Thymus (tissue), 11 donors: ENCODE measurements at regions not wholly inside any gene's neighbourhood (a gene's known extent, or its start where the extent isn't known, plus 50 kb on each side); places are given as distances from the start of the nearest gene placed in this dataset.

Experiments used
- DNase-seq, 9 donors: peaks; one replicate each; pipeline ENCODE4 v3.0.0-alpha.2; 2013; ENCODE audit warnings: low spot score in 9 of 9, low read depth in 6 of 9, missing footprints in 1 of 9
- H3K27ac ChIP-seq, 2 donors: one replicate each; pipeline ENCODE4 v1.5.1; 2013; ENCODE audit warnings: control low read depth in 1 of 2, low read depth in 1 of 2, low read length in 1 of 2, mild to moderate bottlenecking in 1 of 2, moderate library complexity in 1 of 2
- H3K27me3 ChIP-seq, 2 donors: one replicate each; pipeline ENCODE4 v1.5.1; 2013; ENCODE audit warnings: low read length in 1 of 2; ENCODE audit not compliant: control insufficient read depth in 2 of 2, insufficient read depth in 1 of 2
- H3K36me3 ChIP-seq, 2 donors: one replicate each; pipeline ENCODE4 v1.5.1; 2013; ENCODE audit warnings: low read length in 1 of 2, mild to moderate bottlenecking in 1 of 2, moderate library complexity in 1 of 2; ENCODE audit not compliant: control insufficient read depth in 2 of 2, insufficient read depth in 2 of 2
- H3K4me1 ChIP-seq, 2 donors: one replicate each; pipeline ENCODE4 v1.5.1; 2013; ENCODE audit warnings: low read length in 2 of 2; ENCODE audit not compliant: control insufficient read depth in 2 of 2, insufficient read depth in 2 of 2
- H3K4me3 ChIP-seq, 2 donors: one replicate each; pipeline ENCODE4 v1.5.1; 2013; ENCODE audit warnings: low read length in 2 of 2, control low read depth in 1 of 2, mild to moderate bottlenecking in 1 of 2
- H3K9me3 ChIP-seq, 2 donors: one replicate each; pipeline ENCODE4 v1.5.1; 2013; ENCODE audit warnings: low read length in 1 of 2, mild to moderate bottlenecking in 1 of 2; ENCODE audit not compliant: control insufficient read depth in 2 of 2, insufficient read depth in 1 of 2
- WGBS: extraction: QIAGEN DNeasy Blood & Tissue Kit; methylation state at CpG from one replicate; pipeline ENCODE4 v1.1.7; 2013; 5-methylcytosine and 5-hydroxymethylcytosine counted together
- donor health status: healthy.

DNA sequence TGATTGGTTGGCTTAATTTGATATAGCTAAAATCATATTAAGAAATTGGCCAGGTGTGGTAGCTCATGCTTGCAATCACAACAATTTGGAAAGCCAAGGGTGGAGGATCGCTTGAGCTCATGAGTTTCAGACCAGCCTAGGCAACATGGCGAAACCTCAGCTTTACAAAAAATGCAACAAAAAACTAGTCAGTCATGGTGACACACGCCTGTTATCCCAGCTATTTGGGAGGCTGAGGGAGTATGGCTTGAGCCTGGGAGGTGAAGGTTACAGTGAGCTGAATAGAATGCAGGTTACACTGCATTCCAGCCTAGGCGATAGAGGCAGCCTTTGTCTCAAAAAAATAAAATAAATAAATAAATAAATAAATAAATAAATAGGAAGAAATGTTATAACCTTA lies 1579.6 kb upstream of the SLC10A2 start:
- Histone ChIP-seq H3K9me3 (no peaks in the 10 kb centered on the region), H3K4me3 (no peak overlapping the region), H3K27me3 (no peaks in the 10 kb centered on the region), H3K4me1 (no peaks in the 10 kb centered on the region), H3K27ac (no peak overlapping the region), H3K36me3 (no peaks in the 10 kb centered on the region)
- 97% methylated on average over 4 of the region's 4 CpGs for WGBS
- DNase-seq, result no peak

DNA sequence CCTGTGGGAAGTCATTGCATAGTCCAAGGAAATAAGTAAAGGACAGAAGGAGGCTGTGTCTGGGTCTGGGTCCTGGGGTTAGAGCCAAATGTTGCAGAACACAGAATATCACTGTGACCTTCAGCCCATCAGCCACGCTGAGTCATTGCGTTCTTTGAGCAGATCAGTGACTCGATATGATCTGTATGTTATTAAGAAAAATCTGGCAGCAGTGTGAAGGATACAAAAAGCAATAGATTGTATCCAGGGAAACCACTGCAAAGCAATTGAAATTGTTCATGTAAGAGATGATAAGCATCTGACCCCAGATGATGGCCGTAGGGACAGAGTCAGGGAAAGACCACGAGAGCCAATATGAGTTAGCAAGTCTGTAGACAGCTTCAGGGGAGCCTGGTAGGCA lies 1575.1 kb upstream of the SLC10A2 start:
- no peak for DNase-seq
- no peak overlapping the region for H3K4me3 ChIP-seq
- H3K4me1 ChIP-seq, result no peaks in the 10 kb centered on the region
- H3K27me3 ChIP-seq, result no peaks in the 10 kb centered on the region
- no peaks in the 10 kb centered on the region for H3K36me3 ChIP-seq
- no peak overlapping the region for H3K27ac ChIP-seq
- WGBS, result 88% methylated on average over 5 of the region's 5 CpGs
- no peaks in the 10 kb centered on the region for H3K9me3 ChIP-seq

DNA sequence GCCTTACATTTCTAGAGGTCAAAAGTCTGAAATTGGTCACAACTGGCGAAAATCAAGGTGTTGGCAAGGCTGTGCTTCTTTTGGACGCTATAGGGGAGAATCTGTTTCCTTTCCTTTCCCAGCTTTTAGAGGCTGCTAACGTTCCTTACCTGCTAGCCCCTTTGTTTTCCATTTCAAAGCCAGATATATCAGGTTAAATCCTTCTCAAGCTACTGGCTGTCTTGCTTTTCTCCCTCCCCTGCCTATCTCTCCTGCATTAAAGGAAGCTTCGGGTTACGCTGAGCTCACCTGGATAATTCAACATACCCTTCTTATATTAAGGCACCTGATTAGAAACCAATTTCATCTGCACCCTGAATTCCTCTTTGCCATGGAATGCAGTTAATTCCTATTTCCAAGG lies 1569.7 kb upstream of the SLC10A2 start:
- Histone ChIP-seq H3K27ac (no peak overlapping the region), H3K27me3 (no peaks in the 10 kb centered on the region), H3K4me1 (no peaks in the 10 kb centered on the region), H3K9me3 (no peaks in the 10 kb centered on the region), H3K4me3 (no peak overlapping the region), H3K36me3 (no peaks in the 10 kb centered on the region)
- DNase-seq, result no peak
- WGBS, result 91% methylated on average over 5 of the region's 5 CpGs

DNA sequence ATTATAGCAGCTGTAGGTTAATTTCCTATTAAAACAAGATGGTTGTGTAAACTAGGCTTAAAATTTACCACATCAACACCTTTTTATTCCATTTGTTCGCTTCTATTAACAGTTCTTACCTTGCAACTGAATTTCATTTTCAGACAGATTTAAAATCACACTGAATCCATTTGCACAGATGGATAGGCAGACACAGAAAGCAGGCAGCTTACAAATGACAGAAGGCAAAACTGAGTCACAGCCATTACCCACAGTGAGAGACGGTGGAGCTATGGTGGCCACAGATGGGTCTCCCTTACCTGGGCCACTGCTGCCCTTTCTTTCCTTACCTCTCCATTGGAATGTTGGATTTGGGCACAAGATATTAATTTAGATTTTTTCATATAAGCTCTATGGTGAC lies 1567.8 kb upstream of the SLC10A2 start:
- H3K36me3 ChIP-seq, result no peaks in the 10 kb centered on the region
- no peaks in the 10 kb centered on the region for H3K9me3 ChIP-seq
- no peak for DNase-seq
- no peak overlapping the region for H3K4me3 ChIP-seq
- no peak overlapping the region for H3K27ac ChIP-seq
- WGBS, result 94% methylated on average over 2 of the region's 2 CpGs
- no peaks in the 10 kb centered on the region for H3K4me1 ChIP-seq
- H3K27me3 ChIP-seq, result no peaks in the 10 kb centered on the region

DNA sequence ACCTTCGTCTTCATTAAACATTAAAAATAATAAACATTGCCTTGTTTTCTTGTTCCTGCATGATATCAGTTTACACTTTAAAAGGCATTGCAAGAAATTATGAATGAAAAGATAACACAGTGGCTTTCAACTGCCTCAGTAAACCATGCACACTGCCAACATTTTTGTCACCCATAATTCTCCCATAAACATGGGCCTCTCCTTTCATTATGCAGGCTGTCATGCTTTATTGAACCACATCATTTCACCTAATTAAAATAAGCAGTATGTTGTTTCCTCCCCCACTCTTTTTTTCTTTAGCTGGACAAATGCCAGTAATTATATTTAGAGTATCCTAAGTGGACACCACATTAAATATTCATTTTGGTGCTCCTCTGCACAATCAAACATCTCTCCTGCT lies 1566.5 kb upstream of the SLC10A2 start:
- Histone ChIP-seq H3K4me3 (no peak overlapping the region), H3K9me3 (peaks cover 0 to 2% of the 10 kb centered on the region in 2 donors), H3K36me3 (no peaks in the 10 kb centered on the region), H3K27ac (no peak overlapping the region), H3K27me3 (no peaks in the 10 kb centered on the region), H3K4me1 (no peaks in the 10 kb centered on the region)
- 96% methylated on average over 1 of the region's 1 CpG for WGBS
- no peak for DNase-seq

DNA sequence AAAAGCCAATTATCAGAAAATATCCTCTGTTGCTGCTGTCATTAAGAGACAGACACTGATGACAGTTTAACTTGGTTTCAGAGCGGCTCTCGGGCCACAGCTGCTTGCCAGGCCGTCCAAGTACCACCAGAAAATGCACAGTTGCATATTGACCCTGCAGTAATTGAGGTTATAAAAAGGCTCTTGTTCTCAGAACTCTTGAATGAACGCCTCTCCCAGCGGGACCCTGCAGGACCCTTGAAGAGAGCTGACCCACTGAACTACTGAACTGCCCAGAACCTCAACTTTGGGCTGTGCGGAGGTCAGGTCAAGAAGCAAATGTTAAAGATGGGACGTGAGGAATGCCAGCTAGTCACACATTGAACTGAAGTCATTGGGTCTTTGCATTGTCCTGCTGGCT lies 1559.0 kb upstream of the SLC10A2 start:
- 95% methylated on average over 7 of the region's 7 CpGs for WGBS
- no peaks in the 10 kb centered on the region for H3K27me3 ChIP-seq
- peaks cover 0 to 3% of the 10 kb centered on the region in 2 donors for H3K9me3 ChIP-seq
- no peak overlapping the region for H3K27ac ChIP-seq
- no peak overlapping the region for H3K4me3 ChIP-seq
- H3K36me3 ChIP-seq, result no peaks in the 10 kb centered on the region
- no peaks in the 10 kb centered on the region for H3K4me1 ChIP-seq
- DNase-seq, result no peak

DNA sequence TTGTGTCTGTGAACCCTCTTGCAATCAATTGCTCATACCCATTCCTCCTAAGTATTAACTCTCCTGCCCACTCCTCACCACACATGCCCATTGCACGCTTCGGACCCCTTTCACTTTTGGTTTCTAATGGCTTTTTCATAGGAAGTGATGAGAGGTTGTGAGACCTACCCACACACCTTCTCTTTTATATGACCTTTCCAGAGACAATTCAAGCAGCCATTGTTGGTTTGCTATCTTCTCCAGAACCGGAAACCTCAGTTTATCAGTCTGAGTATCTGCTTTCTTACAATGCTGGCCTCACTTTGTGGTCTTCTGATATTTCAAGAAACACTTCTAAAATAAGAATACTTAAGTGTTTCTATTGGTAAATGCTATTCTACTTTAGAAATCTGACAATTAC lies 1550.8 kb upstream of the SLC10A2 start:
- 93% methylated on average over 3 of the region's 3 CpGs for WGBS
- Histone ChIP-seq H3K27me3 (no peaks in the 10 kb centered on the region), H3K36me3 (no peaks in the 10 kb centered on the region), H3K9me3 (peaks cover 2 to 6% of the 10 kb centered on the region in 2 donors), H3K27ac (no peak overlapping the region), H3K4me3 (no peak overlapping the region), H3K4me1 (no peaks in the 10 kb centered on the region)
- DNase-seq, result no peak

DNA sequence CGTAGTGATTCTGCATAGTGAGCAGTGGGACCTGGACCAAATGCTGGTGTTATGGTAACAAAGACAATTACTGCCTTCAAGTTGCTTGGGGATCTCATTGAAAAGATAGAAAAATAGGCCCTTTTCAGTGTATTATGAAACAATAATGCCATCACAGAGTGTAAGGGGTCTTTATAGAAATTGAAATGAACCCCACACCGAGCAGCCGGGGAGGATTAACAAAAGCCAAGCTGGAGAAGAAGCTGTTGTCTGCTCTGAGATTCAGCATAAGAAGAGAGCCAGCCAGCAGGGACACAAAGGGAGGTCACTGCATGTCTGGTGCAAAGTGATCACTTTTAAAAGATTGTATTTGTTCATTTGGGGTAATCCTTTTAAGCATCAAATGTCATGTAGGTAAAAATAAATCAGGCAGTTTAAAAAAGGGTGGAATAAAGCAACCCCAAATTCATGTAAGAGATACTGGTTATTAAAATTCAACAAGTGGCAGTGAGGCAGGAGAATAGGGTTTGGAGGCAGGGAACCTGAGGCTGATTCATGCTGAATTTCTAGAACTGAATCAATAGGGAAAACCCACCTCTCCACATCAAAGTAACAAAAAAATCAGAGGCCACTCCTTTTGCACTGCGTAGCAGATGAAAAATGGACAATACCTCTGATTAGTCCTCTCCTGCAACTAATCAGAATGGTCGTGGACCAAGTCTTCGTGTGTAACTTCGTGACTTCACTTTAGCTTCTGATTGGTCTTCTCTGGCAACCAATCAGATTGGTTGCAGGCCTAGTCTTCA lies 1548.3 kb upstream of the SLC10A2 start:
- Histone ChIP-seq H3K27me3 (no peaks in the 10 kb centered on the region), H3K4me1 (no peaks in the 10 kb centered on the region), H3K9me3 (peaks cover 2 to 6% of the 10 kb centered on the region in 2 donors), H3K36me3 (no peaks in the 10 kb centered on the region), H3K27ac (no peak overlapping the region), H3K4me3 (no peak overlapping the region)
- 95% methylated on average over 7 of the region's 7 CpGs for WGBS
- DNase-seq, result no peak

DNA sequence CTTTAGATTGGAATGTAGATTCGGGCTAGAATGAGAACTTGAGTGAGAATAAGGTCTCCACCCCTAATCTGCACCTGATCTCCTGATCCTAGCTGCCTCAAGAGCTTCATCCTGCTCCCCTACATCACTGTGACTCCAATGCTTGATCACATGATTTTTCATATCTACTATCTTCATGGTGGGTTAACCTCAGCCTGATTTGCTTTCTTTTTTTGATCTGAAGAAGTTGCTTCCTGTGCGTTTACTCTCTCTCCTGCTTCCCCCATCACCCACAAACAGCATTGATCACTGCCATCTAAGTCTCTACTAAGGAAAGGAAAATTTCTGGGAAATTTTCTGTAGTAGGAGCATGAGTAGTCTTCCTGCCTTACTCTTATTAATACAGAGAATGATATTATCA lies 1542.1 kb upstream of the SLC10A2 start:
- Histone ChIP-seq H3K4me3 (no peak overlapping the region), H3K27ac (no peak overlapping the region), H3K27me3 (no peaks in the 10 kb centered on the region), H3K9me3 (peaks cover 0 to 5% of the 10 kb centered on the region in 2 donors), H3K36me3 (no peaks in the 10 kb centered on the region), H3K4me1 (peaks cover 3 to 4% of the 10 kb centered on the region in 2 donors)
- DNase-seq, result peak; percentile 30 to 84 (median 63)
- 36% methylated on average over 2 of the region's 2 CpGs for WGBS
